CD4-positive, alpha-beta T cell (primary cell): ENCODE measurements at regions not wholly inside any gene's neighbourhood (a gene's known extent, or its start where the extent isn't known, plus 50 kb on each side); places are given as distances from the start of the nearest gene placed in this dataset.

Source experiments
- ATAC-seq: fragments of 200-7000 bp; cut with Tn5 transposase; one replicate; pipeline ENCODE4 v1.10.0; 2022; ENCODE audit warnings: mild to moderate bottlenecking; ENCODE audit not compliant: poor library complexity
- CTCF ChIA-PET: fragments of 350-600 bp; sonication (Branson Sonifier 250); formaldehyde crosslinking; loops from one replicate; lab custom pipeline; 2021; ENCODE audit warnings: antibody characterized with exemption, inconsistent platforms; lab: Charles Lee
- POLR2A ChIA-PET: fragments of 350-600 bp; sonication (Branson Sonifier 250); formaldehyde crosslinking; loops from one replicate; lab custom pipeline; 2021; ENCODE audit warnings: antibody characterized with exemption, inconsistent platforms; lab: Charles Lee
- DNase-seq, 14 experiments: peaks; one replicate each; pipeline ENCODE4 v3.0.0-alpha.2; 2013 to 2020; ENCODE audit warnings: mixed read lengths in 2 of 14
- H3K27ac ChIP-seq, 2 donors: one replicate each; pipeline versions ENCODE4 v1.5.1 to v1.7.0; 2013; ENCODE audit warnings: low read length in 2 of 2, low read depth in 1 of 2, mild to moderate bottlenecking in 1 of 2
- H3K27me3 ChIP-seq, 2 experiments: 1 replicate in 1 of 2; 2 replicates in 1 of 2; pipeline versions ENCODE4 v1.6.1 to v1.7.0; 2013; ENCODE audit warnings: low read length in 2 of 2, control low read depth in 1 of 2, mild to moderate bottlenecking in 1 of 2, moderate library complexity in 1 of 2; ENCODE audit not compliant: insufficient read depth in 2 of 2, control insufficient read depth in 1 of 2
- H3K36me3 ChIP-seq: one replicate; pipeline ENCODE4 v1.6.1; 2013; ENCODE audit warnings: low read length, control low read depth; ENCODE audit not compliant: insufficient read depth
- H3K4me1 ChIP-seq: one replicate; pipeline ENCODE4 v1.6.1; 2013; ENCODE audit warnings: low read length, control low read depth; ENCODE audit not compliant: insufficient read depth
- H3K4me3 ChIP-seq: one replicate; pipeline ENCODE4 v1.5.1; 2013; ENCODE audit warnings: mild to moderate bottlenecking, low read length, moderate library complexity
- H3K9me3 ChIP-seq, 2 experiments: 1 replicate in 1 of 2; 2 replicates in 1 of 2; pipeline versions ENCODE4 v1.6.1 to v1.7.0; 2013; ENCODE audit warnings: low read length in 2 of 2, mild to moderate bottlenecking in 2 of 2, control low read depth in 1 of 2, moderate library complexity in 1 of 2; ENCODE audit not compliant: control insufficient read depth in 1 of 2, insufficient read depth in 1 of 2
- H3K27ac Mint-ChIP-seq: one replicate; pipeline ENCODE4 v1.8.0; 2020; ENCODE audit warnings: mixed read lengths
- H3K27me3 Mint-ChIP-seq: one replicate; pipeline ENCODE4 v1.8.0; 2021; ENCODE audit warnings: mixed read lengths
- H3K36me3 Mint-ChIP-seq: one replicate; pipeline ENCODE4 v1.8.0; 2021; ENCODE audit warnings: low read depth, mixed read lengths
- H3K4me1 Mint-ChIP-seq: one replicate; pipeline ENCODE4 v1.8.0; 2021; ENCODE audit warnings: low read depth, mixed read lengths
- H3K4me3 Mint-ChIP-seq: one replicate; pipeline ENCODE4 v1.8.0; 2020; ENCODE audit warnings: mild to moderate bottlenecking, mixed read lengths
- H3K9me3 Mint-ChIP-seq: one replicate; pipeline ENCODE4 v1.8.0; 2020; ENCODE audit warnings: mixed read lengths
- intact Hi-C, 2 experiments: fragments of 100-400 bp; cut with DNase I in 1 of 2; cut with micrococcal nuclease in 1 of 2; formaldehyde crosslinking; loops; one replicate each; pipeline versions ENCODE4 v1.15.1 to v1.9.0; 2023 to 2025; cut with DNase I, micrococcal nuclease
- TF ChIP-seq, protein P1 (sequence below): fragments of 200-600 bp; IDR thresholded peaks from one replicate; pipeline ENCODE4 v1.8.0; 2022; ENCODE audit warnings: antibody characterized with exemption, mild to moderate bottlenecking

DNA sequence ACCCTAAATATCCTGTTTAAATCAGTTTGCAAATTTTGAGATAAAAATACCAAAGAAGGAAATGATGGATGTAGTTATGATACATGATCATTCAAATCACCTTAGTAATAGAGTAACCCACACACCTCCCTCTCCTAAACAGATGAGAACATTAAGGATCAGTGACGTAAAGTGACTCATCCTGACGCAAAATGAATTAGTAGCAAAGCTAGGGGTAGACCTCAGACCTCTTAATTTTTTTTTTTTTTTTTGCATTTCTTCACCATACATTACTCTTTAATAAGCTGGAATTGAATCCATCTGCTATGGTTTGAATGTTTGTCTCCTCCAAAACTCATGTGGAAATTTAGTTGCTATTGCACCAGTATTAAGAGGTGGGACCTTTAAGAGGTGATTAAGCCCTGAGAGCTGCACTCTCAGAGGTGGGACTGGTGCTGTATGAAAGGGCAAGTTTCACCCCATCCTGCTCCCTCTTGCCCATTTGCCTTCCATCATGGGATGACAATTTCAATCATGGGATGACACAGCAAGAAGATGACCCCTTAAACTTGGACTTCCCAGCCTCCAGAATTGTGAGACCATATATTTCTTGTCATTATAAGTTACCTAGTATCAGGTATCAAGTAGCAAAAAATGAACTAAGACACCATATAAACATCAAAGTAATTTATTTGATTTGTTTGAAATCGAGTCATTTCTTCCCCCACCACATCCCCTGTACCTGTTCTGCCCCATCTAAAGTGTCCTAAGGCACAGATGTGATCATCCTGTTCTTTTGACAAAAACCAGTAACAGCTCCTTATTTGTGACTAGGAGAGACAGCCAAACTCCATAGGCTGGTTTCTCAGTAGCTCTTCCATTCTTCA, 114.6 kb upstream of the DUSP10 start:
- TF ChIP-seq, protein P1, sequence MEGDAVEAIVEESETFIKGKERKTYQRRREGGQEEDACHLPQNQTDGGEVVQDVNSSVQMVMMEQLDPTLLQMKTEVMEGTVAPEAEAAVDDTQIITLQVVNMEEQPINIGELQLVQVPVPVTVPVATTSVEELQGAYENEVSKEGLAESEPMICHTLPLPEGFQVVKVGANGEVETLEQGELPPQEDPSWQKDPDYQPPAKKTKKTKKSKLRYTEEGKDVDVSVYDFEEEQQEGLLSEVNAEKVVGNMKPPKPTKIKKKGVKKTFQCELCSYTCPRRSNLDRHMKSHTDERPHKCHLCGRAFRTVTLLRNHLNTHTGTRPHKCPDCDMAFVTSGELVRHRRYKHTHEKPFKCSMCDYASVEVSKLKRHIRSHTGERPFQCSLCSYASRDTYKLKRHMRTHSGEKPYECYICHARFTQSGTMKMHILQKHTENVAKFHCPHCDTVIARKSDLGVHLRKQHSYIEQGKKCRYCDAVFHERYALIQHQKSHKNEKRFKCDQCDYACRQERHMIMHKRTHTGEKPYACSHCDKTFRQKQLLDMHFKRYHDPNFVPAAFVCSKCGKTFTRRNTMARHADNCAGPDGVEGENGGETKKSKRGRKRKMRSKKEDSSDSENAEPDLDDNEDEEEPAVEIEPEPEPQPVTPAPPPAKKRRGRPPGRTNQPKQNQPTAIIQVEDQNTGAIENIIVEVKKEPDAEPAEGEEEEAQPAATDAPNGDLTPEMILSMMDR: no peak
- DNase-seq: no peak
- no peaks in the 10 kb centered on the region for H3K4me1 Mint-ChIP-seq
- no peak overlapping the region for H3K4me3 ChIP-seq
- intact Hi-C loops: no loop called here
- ATAC-seq: no peak
- H3K27me3 ChIP-seq: no peaks in the 10 kb centered on the region
- H3K27ac Mint-ChIP-seq: no peak overlapping the region
- H3K4me3 Mint-ChIP-seq: no peak overlapping the region
- no peaks in the 10 kb centered on the region for H3K36me3 ChIP-seq
- no peak overlapping the region for H3K27ac ChIP-seq
- H3K9me3 Mint-ChIP-seq: no peaks in the 10 kb centered on the region
- no peaks in the 10 kb centered on the region for H3K9me3 ChIP-seq
- no peaks in the 10 kb centered on the region for H3K36me3 Mint-ChIP-seq
- ChIA-PET CTCF (interaction anchor here (0.9 to 1.4 kb wide), 3 partner anchors 14 to 378 kb away, joined by 3 to 9 read pairs (median 3); no protein-coding TSS in a partner anchor), POLR2A (no interaction called here)
- no peaks in the 10 kb centered on the region for H3K4me1 ChIP-seq
- no peaks in the 10 kb centered on the region for H3K27me3 Mint-ChIP-seq

DNA sequence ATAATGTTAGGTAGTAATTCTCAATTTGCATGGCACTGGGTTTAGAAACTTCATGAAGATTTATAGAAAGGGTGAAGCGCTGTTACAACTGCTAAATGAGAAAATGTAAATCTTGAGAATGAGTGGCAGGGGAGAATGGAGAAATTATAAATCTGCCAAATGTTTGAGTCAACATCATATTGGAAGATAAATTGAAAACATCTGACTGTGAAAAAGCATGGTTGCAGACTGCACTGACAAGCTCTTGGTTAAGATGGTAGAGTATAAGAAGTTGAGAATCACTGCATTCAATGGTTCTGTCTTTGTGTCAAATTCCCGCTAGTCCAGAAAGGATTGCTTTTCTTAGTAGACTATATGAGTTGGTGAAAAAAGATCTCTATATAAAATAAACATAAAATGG, 113.3 kb upstream of the DUSP10 start:
- H3K4me3 ChIP-seq: no peak overlapping the region

DNA sequence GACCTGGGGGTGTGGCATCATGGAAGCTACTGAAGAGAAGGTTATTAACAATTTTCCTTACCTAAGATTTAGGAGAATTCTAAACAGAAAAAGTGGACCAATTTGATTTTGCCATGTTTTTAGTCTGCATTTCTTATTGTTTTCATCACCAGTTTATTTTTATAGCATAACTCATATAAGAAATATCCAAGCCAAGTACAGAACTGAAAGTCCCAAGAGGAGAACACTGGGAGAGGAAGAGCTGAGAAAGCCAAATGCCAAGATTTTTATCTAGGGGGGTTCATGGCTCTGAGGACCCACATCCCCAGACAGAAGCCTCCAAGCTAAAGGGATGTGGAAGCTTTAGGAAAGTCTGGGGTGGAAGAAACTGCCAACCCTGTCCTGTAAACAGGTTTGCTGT, 109.4 kb upstream of the DUSP10 start:
- POLR2A ChIA-PET: no interaction called here
- H3K4me3 Mint-ChIP-seq: no peak overlapping the region
- H3K27ac Mint-ChIP-seq: no peak overlapping the region
- CTCF ChIA-PET: no interaction called here
- no peaks in the 10 kb centered on the region for H3K9me3 Mint-ChIP-seq
- ATAC-seq (no peak), DNase-seq (no peak)
- no peak overlapping the region for H3K4me3 ChIP-seq
- no peaks in the 10 kb centered on the region for H3K4me1 ChIP-seq
- H3K4me1 Mint-ChIP-seq: no peaks in the 10 kb centered on the region
- no peaks in the 10 kb centered on the region for H3K9me3 ChIP-seq
- no peaks in the 10 kb centered on the region for H3K36me3 ChIP-seq
- no peaks in the 10 kb centered on the region for H3K27me3 Mint-ChIP-seq
- H3K27me3 ChIP-seq: no peaks in the 10 kb centered on the region
- TF ChIP-seq, protein P1: no peak
- no peak overlapping the region for H3K27ac ChIP-seq
- H3K36me3 Mint-ChIP-seq: no peaks in the 10 kb centered on the region
- intact Hi-C loops: no loop called here

More for the DNA sequence above, 113.3 kb upstream of the DUSP10 start:
- H3K4me1 Mint-ChIP-seq: no peaks in the 10 kb centered on the region
- H3K36me3 Mint-ChIP-seq: no peaks in the 10 kb centered on the region
- DNase-seq (no peak), ATAC-seq (no peak)
- POLR2A ChIA-PET: no interaction called here
- Histone ChIP-seq H3K9me3 (no peaks in the 10 kb centered on the region), H3K36me3 (no peaks in the 10 kb centered on the region), H3K27me3 (no peaks in the 10 kb centered on the region), H3K27ac (no peak overlapping the region), H3K4me1 (no peaks in the 10 kb centered on the region)
- CTCF ChIA-PET: no interaction called here
- TF ChIP-seq, protein P1: no peak
- no peak overlapping the region for H3K27ac Mint-ChIP-seq
- intact Hi-C loops: no loop called here
- H3K27me3 Mint-ChIP-seq: no peaks in the 10 kb centered on the region
- H3K4me3 Mint-ChIP-seq: no peak overlapping the region
- H3K9me3 Mint-ChIP-seq: no peaks in the 10 kb centered on the region
